Breast epithelium (tissue), 4 donors: ENCODE measurements at regions not wholly inside any gene's neighbourhood (a gene's known extent, or its start where the extent isn't known, plus 50 kb on each side); places are given as distances from the start of the nearest gene placed in this dataset.

Experiments
- DNase-seq, 2 donors: peaks; one replicate each; pipeline ENCODE4 v3.0.0-alpha.2; 2019; ENCODE audit warnings: low spot score in 2 of 2
- H3K27ac ChIP-seq, 2 donors: fragments of 200-600 bp; sonication (generic) in 1 of 2; one replicate each; pipeline ENCODE4 v1.5.1; 2016 to 2019; ENCODE audit warnings: mild to moderate bottlenecking in 1 of 2
- H3K27me3 ChIP-seq, 2 donors: fragments of 200-600 bp; sonication (generic) in 1 of 2; one replicate each; pipeline versions ENCODE4 v1.5.1 to v1.6.0; 2017 to 2019; ENCODE audit warnings: control low read depth in 1 of 2, mild to moderate bottlenecking in 1 of 2
- H3K36me3 ChIP-seq: fragments of 200-600 bp; one replicate; pipeline ENCODE4 v1.5.1; 2019
- H3K4me1 ChIP-seq, 2 donors: fragments of 200-600 bp; sonication (generic); one replicate each; pipeline ENCODE4 v1.5.1; 2016 to 2019; ENCODE audit warnings: control low read depth in 1 of 2
- H3K4me3 ChIP-seq, 3 donors: fragments of 200-600 bp; sonication (generic); 1 replicate in 2 of 3; 2 replicates in 1 of 3; pipeline ENCODE4 v1.5.1; 2016 to 2019; ENCODE audit warnings: mild to moderate bottlenecking in 3 of 3, moderate library complexity in 2 of 3
- H3K9me3 ChIP-seq, 2 donors: fragments of 200-600 bp; sonication (generic) in 1 of 2; one replicate each; pipeline ENCODE4 v1.5.1; 2016 to 2019; ENCODE audit warnings: control low read depth in 1 of 2
- CTCF ChIP-seq, 3 donors: fragments of 450-650 bp; IDR thresholded peaks; one replicate each; pipeline ENCODE4 v1.5.1; 2016 to 2017; ENCODE audit warnings: antibody characterized with exemption in 3 of 3, mild to moderate bottlenecking in 3 of 3, moderate library complexity in 3 of 3
- POLR2A ChIP-seq: fragments of 450-650 bp; IDR thresholded peaks from one replicate; pipeline ENCODE4 v1.6.1; 2016; ENCODE audit warnings: antibody characterized with exemption, mild to moderate bottlenecking, moderate library complexity
- POLR2AphosphoS5 ChIP-seq, 3 donors: sonication (generic); formaldehyde crosslinking; IDR thresholded peaks; one replicate each; pipeline ENCODE4 v1.6.1; 2017; ENCODE audit warnings: antibody characterized with exemption in 3 of 3
- intact Hi-C: fragments of 100-400 bp; cut with DNase I; formaldehyde crosslinking; loops from one replicate; pipeline ENCODE4 v1.15.1; 2023; ENCODE audit warnings: low total_unique reads

- Histone ChIP-seq H3K4me3 (no peak overlapping the region), H3K27me3 (no peaks in the 10 kb centered on the region), H3K27ac (no peak overlapping the region), H3K36me3 (no peaks in the 10 kb centered on the region), H3K4me1 (no peaks in the 10 kb centered on the region), H3K9me3 (no peaks in the 10 kb centered on the region)
- TF ChIP-seq CTCF (IDR thresholded peaks at IDR 0.05) (no peak), POLR2AphosphoS5 (IDR thresholded peaks at IDR 0.05) (no peak), POLR2A (no peak)
- DNase-seq: no peak
- intact Hi-C loops: no loop called here
Observed at GRCh38 chr11:39021539-39021938, 2423.5 kb upstream of the RAG2 start.

GRCh38 chr11:39011797-39012196 is 2413.8 kb upstream of the RAG2 start:
- peaks cover 4% of the 10 kb centered on the region in 2 donors for H3K9me3 ChIP-seq
- H3K36me3 ChIP-seq: no peaks in the 10 kb centered on the region
- intact Hi-C loops: no loop called here
- TF ChIP-seq POLR2AphosphoS5 (IDR thresholded peaks at IDR 0.05) (no peak), CTCF (IDR thresholded peaks at IDR 0.05) (no peak), POLR2A (no peak)
- no peaks in the 10 kb centered on the region for H3K27me3 ChIP-seq
- no peak overlapping the region for H3K27ac ChIP-seq
- no peaks in the 10 kb centered on the region for H3K4me1 ChIP-seq
- DNase-seq: no peak
- no peak overlapping the region for H3K4me3 ChIP-seq

- DNase-seq: no peak
- H3K36me3 ChIP-seq: no peaks in the 10 kb centered on the region
- intact Hi-C loops: no loop called here
Observed at GRCh38 chr11:38990841-38991240, 2392.8 kb upstream of the RAG2 start.

GRCh38 chr11:38990139-38990538 is 2392.1 kb upstream of the RAG2 start:
- Histone ChIP-seq H3K4me3 (no peak overlapping the region), H3K27ac (no peak overlapping the region), H3K4me1 (no peaks in the 10 kb centered on the region), H3K36me3 (no peaks in the 10 kb centered on the region), H3K27me3 (no peaks in the 10 kb centered on the region), H3K9me3 (no peaks in the 10 kb centered on the region)
- intact Hi-C loops: no loop called here
- DNase-seq: no peak
- TF ChIP-seq CTCF (IDR thresholded peaks at IDR 0.05) (no peak), POLR2A (no peak), POLR2AphosphoS5 (IDR thresholded peaks at IDR 0.05) (no peak)

More at GRCh38 chr11:38990841-38991240, 2392.8 kb upstream of the RAG2 start:
- Histone ChIP-seq H3K27ac (no peak overlapping the region), H3K4me3 (no peak overlapping the region), H3K9me3 (no peaks in the 10 kb centered on the region), H3K27me3 (no peaks in the 10 kb centered on the region), H3K4me1 (no peaks in the 10 kb centered on the region)
- TF ChIP-seq CTCF (IDR thresholded peaks at IDR 0.05): no peak
- no peak for TF ChIP-seq POLR2AphosphoS5 (IDR thresholded peaks at IDR 0.05)
- TF ChIP-seq POLR2A: no peak

- DNase-seq: no peak
- Histone ChIP-seq H3K27ac (no peak overlapping the region), H3K4me3 (no peak overlapping the region), H3K9me3 (peaks cover 0 to 5% of the 10 kb centered on the region in 2 donors), H3K36me3 (no peaks in the 10 kb centered on the region), H3K27me3 (no peaks in the 10 kb centered on the region), H3K4me1 (no peaks in the 10 kb centered on the region)
- intact Hi-C loops: no loop called here
- TF ChIP-seq POLR2AphosphoS5 (IDR thresholded peaks at IDR 0.05) (no peak), CTCF (IDR thresholded peaks at IDR 0.05) (no peak), POLR2A (no peak)
Observed at GRCh38 chr11:38988908-38989307, 2390.9 kb upstream of the RAG2 start.
